ENCODE measurements at regions not wholly inside any gene's neighbourhood (a gene's known extent, or its start where the extent isn't known, plus 50 kb on each side); places are given as distances from the start of the nearest gene placed in this dataset.

DNA sequence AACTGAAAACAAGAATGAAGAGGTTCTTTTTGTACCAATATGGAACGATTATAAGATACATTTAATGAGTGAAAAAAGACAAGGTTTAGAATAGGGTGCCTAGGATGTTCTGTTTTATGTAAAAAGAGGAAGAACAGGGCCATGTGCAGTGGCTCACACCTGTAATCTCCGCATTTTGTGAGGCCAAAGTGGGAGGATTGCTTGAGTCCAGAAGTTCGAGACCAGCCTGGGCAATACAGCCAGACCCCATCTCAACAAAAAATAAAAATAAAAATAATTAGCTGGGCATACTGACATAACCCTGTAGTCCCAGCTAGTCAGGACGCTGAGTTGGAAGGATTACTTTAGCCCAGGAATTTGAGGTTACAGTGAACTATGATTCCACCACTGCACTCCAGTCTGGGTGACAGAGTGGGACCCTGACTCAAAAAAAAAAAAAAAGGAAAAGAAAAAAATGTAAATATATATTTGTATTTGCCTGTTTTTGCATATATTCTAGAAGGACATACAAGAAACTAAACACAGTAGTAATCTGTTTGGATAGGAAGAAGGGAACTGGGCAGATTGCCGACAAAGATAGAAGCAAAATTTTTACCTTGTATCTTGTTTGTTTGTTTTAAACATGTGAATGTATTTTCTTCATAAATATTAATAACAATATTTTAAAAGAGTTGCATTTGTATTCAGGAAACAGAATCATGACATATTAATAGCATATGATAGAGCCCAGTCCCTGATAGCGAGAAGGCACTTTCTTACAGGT is 174.3 kb downstream of the SOX2 start:
- H3K79me1 ChIP-seq (ENCODE audit: low read depth in 1 of 2, low read length in 2 of 2), result no peaks in the 10 kb centered on the region
- dilution Hi-C loops (cut with HindIII; ENCODE audit: low sequenced_read_pairs, unreplicated experiment) (no loop called here), intact Hi-C loops (cut with micrococcal nuclease) (no loop called here)

More for the DNA sequence above, 174.3 kb downstream of the SOX2 start:
- no peak overlapping the region for H3K18ac ChIP-seq (ENCODE audit: low read depth, low read length)
- ChIA-PET POLR2A (ENCODE audit: unreplicated experiment) (no interaction called here), CTCF (no interaction called here)
- H3K4ac ChIP-seq (ENCODE audit: low read depth, low read length), result no peak overlapping the region
- H2BK5ac ChIP-seq (ENCODE audit: low read depth, low read length, poor library complexity, severe bottlenecking), result no peak overlapping the region
- H3K14ac ChIP-seq (replicated peaks; ENCODE audit: low read depth, low read length), result no peak overlapping the region
- H3K9me1 ChIP-seq (ENCODE audit: insufficient read depth, low read length), result no peaks in the 10 kb centered on the region
- H3K4me2 ChIP-seq (ENCODE audit: low read depth, low read length), result no peak overlapping the region
- H3K9me3 ChIP-seq (ENCODE audit: control insufficient read depth, insufficient read depth, low read length), result peaks cover 3% of the 10 kb centered on the region
- H3K56ac ChIP-seq (ENCODE audit: extremely low read depth, insufficient read depth, low read length), result no peak overlapping the region
- DNase-seq (no peak), ATAC-seq (ENCODE audit: low read depth) (no peak)
- no peak overlapping the region for H4K5ac ChIP-seq (ENCODE audit: low read depth, low read length)
- no peaks in the 10 kb centered on the region for H3K36me3 ChIP-seq (ENCODE audit: control insufficient read depth, insufficient read depth, low read length)
- no peak overlapping the region for H2AK5ac ChIP-seq (ENCODE audit: low read depth, low read length)
- H2BK120ac ChIP-seq (ENCODE audit: low read depth, low read length), result no peak overlapping the region
- in situ Hi-C loops (cut with MboI; ENCODE audit: low sequenced_read_pairs), result no loop called here
- no peak overlapping the region for H2AFZ ChIP-seq (replicated peaks; ENCODE audit: low read length, poor library complexity)
- H4K91ac ChIP-seq (ENCODE audit: insufficient read depth, low read depth, low read length), result no peak overlapping the region
- H3K4me1 ChIP-seq (ENCODE audit: control insufficient read depth, insufficient read depth, low read length), result no peaks in the 10 kb centered on the region
- no CpG with 5 or more reads among the region's 6 CpGs for WGBS, 2 experiments (ENCODE audit: extremely low coverage in 2 of 2, insufficient read length in 1 of 2)
- H2BK20ac ChIP-seq (ENCODE audit: low read depth, low read length), result no peak overlapping the region
- H2BK15ac ChIP-seq (ENCODE audit: low read depth, low read length), result no peak overlapping the region
- no peak overlapping the region for H3K4me3 ChIP-seq (ENCODE audit: insufficient read depth, low read depth, low read length)
- no peak overlapping the region for H2AK9ac ChIP-seq (replicated peaks; ENCODE audit: low read depth, low read length, poor library complexity)
- no peak overlapping the region for H3K27ac ChIP-seq (ENCODE audit: insufficient read depth, low read length)
- BruUV-seq (replicated peaks), result no TSS peak
- H3K9ac ChIP-seq (ENCODE audit: low read depth, low read length), result no peak overlapping the region
- H3K27me3 ChIP-seq (ENCODE audit: control insufficient read depth, insufficient read depth, low read length), result no peaks in the 10 kb centered on the region
- no peak overlapping the region for H3K23ac ChIP-seq (ENCODE audit: low read depth, low read length)
- no peak overlapping the region for H4K8ac ChIP-seq (ENCODE audit: low read depth in 2 of 2, low read length in 2 of 2)
- TF ChIP-seq RFX5 (IDR thresholded peaks at IDR 0.05; ENCODE audit: low read depth, low read length) (no peak), MAZ (IDR thresholded peaks at IDR 0.05; ENCODE audit: borderline replicate concordance, low read depth, low read length) (no peak), RAD21 (IDR thresholded peaks at IDR 0.05; ENCODE audit: low read length) (no peak), NFE2L2 (IDR thresholded peaks at IDR 0.05; ENCODE audit: low read depth, low read length) (no peak), USF2 (IDR thresholded peaks at IDR 0.05; ENCODE audit: low read depth, low read length) (no peak), POLR2A (IDR thresholded peaks at IDR 0.05; ENCODE audit: low read depth, low read length) (no peak), MAFK (IDR thresholded peaks at IDR 0.05; ENCODE audit: low read depth, low read length) (no peak), ELK1 (IDR thresholded peaks at IDR 0.05; ENCODE audit: borderline replicate concordance, low read depth, low read length) (no peak), CEBPB (IDR thresholded peaks at IDR 0.05; ENCODE audit: low read depth, low read length) (no peak), SMC3 (IDR thresholded peaks at IDR 0.05; ENCODE audit: low read depth, low read length) (no peak), BHLHE40 (IDR thresholded peaks at IDR 0.05; ENCODE audit: low read depth, low read length) (no peak), RCOR1 (IDR thresholded peaks at IDR 0.05; ENCODE audit: insufficient replicate concordance, low read length) (no peak), CHD1 (IDR thresholded peaks at IDR 0.05; ENCODE audit: low read depth, low read length) (no peak), FOS (IDR thresholded peaks at IDR 0.05; ENCODE audit: low read depth, low read length) (no peak)
- TF ChIP-seq, protein P1, sequence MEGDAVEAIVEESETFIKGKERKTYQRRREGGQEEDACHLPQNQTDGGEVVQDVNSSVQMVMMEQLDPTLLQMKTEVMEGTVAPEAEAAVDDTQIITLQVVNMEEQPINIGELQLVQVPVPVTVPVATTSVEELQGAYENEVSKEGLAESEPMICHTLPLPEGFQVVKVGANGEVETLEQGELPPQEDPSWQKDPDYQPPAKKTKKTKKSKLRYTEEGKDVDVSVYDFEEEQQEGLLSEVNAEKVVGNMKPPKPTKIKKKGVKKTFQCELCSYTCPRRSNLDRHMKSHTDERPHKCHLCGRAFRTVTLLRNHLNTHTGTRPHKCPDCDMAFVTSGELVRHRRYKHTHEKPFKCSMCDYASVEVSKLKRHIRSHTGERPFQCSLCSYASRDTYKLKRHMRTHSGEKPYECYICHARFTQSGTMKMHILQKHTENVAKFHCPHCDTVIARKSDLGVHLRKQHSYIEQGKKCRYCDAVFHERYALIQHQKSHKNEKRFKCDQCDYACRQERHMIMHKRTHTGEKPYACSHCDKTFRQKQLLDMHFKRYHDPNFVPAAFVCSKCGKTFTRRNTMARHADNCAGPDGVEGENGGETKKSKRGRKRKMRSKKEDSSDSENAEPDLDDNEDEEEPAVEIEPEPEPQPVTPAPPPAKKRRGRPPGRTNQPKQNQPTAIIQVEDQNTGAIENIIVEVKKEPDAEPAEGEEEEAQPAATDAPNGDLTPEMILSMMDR (conservative IDR thresholded peaks at IDR 0.05; ENCODE audit: low read depth, low read length), result no peak
- H4K20me1 ChIP-seq (ENCODE audit: insufficient read depth, low read length), result no peaks in the 10 kb centered on the region
